Fibroblast of lung (primary cell): ENCODE measurements at regions not wholly inside any gene's neighbourhood (a gene's known extent, or its start where the extent isn't known, plus 50 kb on each side); places are given as distances from the start of the nearest gene placed in this dataset.

Experiments
- DNase-seq, 2 donors: peaks; one replicate each; pipeline versions ENCODE4 v3.0.0 to v3.0.0-alpha.2; 2010; ENCODE audit warnings: low read depth in 2 of 2
- H2AFZ ChIP-seq: 2 replicates; pipeline ENCODE4 v1.5.1; 2012; ENCODE audit warnings: low read length, control low read depth, inconsistent platforms
- H3K27ac ChIP-seq: 2 replicates; pipeline ENCODE4 v1.5.1; 2011; ENCODE audit warnings: low read length, control low read depth; ENCODE audit not compliant: insufficient read depth
- H3K27me3 ChIP-seq: 2 replicates; pipeline ENCODE4 v1.5.1; 2011; ENCODE audit warnings: mild to moderate bottlenecking, low read length; ENCODE audit not compliant: control insufficient read depth, insufficient read depth
- H3K36me3 ChIP-seq: 2 replicates; pipeline ENCODE4 v1.5.1; 2011; ENCODE audit warnings: low read length; ENCODE audit not compliant: control insufficient read depth, insufficient read depth
- H3K4me1 ChIP-seq: 2 replicates; pipeline ENCODE4 v1.5.1; 2011; ENCODE audit warnings: low read length; ENCODE audit not compliant: control insufficient read depth, insufficient read depth; ENCODE audit errors: extremely low read depth
- H3K4me2 ChIP-seq: 2 replicates; pipeline ENCODE4 v1.5.1; 2011; ENCODE audit warnings: low read length, control low read depth; ENCODE audit not compliant: insufficient read depth; ENCODE audit errors: extremely low read depth
- H3K4me3 ChIP-seq, 4 experiments: fragments of 200-600 bp in 1 of 4; sonication (generic) in 1 of 4; replicated peaks in 1 of 4; 2 replicates each; pipeline ENCODE4 v1.5.1; 2011 to 2016; ENCODE audit warnings: low read length in 4 of 4, low read depth in 3 of 4, mild to moderate bottlenecking in 3 of 4, control low read depth in 2 of 4, inconsistent platforms in 1 of 4, mixed read lengths in 1 of 4; ENCODE audit not compliant: insufficient read depth in 1 of 4; ENCODE audit errors: control extremely low read depth in 1 of 4
- H3K79me2 ChIP-seq: 2 replicates; pipeline ENCODE4 v1.5.1; 2012; ENCODE audit warnings: mild to moderate bottlenecking, low read length, inconsistent platforms; ENCODE audit not compliant: control insufficient read depth, insufficient read depth
- H3K9ac ChIP-seq: 2 replicates; pipeline ENCODE4 v1.5.1; 2011; ENCODE audit warnings: mild to moderate bottlenecking, low read length, control low read depth; ENCODE audit not compliant: insufficient read depth
- H3K9me3 ChIP-seq: 2 replicates; pipeline ENCODE4 v1.5.1; 2012; ENCODE audit warnings: low read depth, low read length; ENCODE audit not compliant: control insufficient read depth, insufficient read depth
- H4K20me1 ChIP-seq: 2 replicates; pipeline ENCODE4 v1.5.1; 2011; ENCODE audit warnings: low read length; ENCODE audit not compliant: control insufficient read depth, insufficient read depth; ENCODE audit errors: extremely low read depth
- CTCF ChIP-seq, 2 donors: IDR thresholded peaks in 1 of 2; conservative IDR thresholded peaks in 1 of 2; 1 replicate in 1 of 2; 2 replicates in 1 of 2; pipeline ENCODE4 v1.5.1; 2011 to 2012; ENCODE audit warnings: low read length in 2 of 2, control low read depth in 1 of 2, inconsistent platforms in 1 of 2, low read depth in 1 of 2, mild to moderate bottlenecking in 1 of 2
- EZH2 ChIP-seq: IDR thresholded peaks from 2 replicates; pipeline ENCODE4 v1.5.1; 2012; ENCODE audit warnings: low read length, control low read depth, mild to moderate bottlenecking; ENCODE audit errors: missing control alignments

GRCh38 chr15:53437985-53438841, 321.2 kb downstream of the WDR72 start:
- Histone ChIP-seq H4K20me1 (no peaks in the 10 kb centered on the region), H3K9ac (no peak overlapping the region), H3K79me2 (no peaks in the 10 kb centered on the region), H3K4me2 (no peak overlapping the region), H3K4me3 (no peak overlapping the region), H3K27ac (no peak overlapping the region), H3K9me3 (no peaks in the 10 kb centered on the region), H3K36me3 (no peaks in the 10 kb centered on the region), H2AFZ (no peak overlapping the region), H3K4me1 (no peaks in the 10 kb centered on the region), H3K27me3 (no peaks in the 10 kb centered on the region)
- no peak for DNase-seq
- TF ChIP-seq EZH2: no peak
- no peak for TF ChIP-seq CTCF (conservative IDR thresholded peaks at IDR 0.05 in 1 of 2, IDR thresholded peaks at IDR 0.05 in 1 of 2; ENCODE audit: low read depth in 1 of 2, low read length in 2 of 2)

- Histone ChIP-seq H3K27ac (no peak overlapping the region), H4K20me1 (no peaks in the 10 kb centered on the region), H3K27me3 (no peaks in the 10 kb centered on the region), H3K79me2 (no peaks in the 10 kb centered on the region), H3K4me3 (no peak overlapping the region), H3K9ac (no peak overlapping the region), H3K4me2 (no peak overlapping the region), H2AFZ (no peak overlapping the region), H3K36me3 (no peaks in the 10 kb centered on the region), H3K9me3 (no peaks in the 10 kb centered on the region), H3K4me1 (no peaks in the 10 kb centered on the region)
- TF ChIP-seq EZH2 (no peak), CTCF (conservative IDR thresholded peaks at IDR 0.05 in 1 of 2, IDR thresholded peaks at IDR 0.05 in 1 of 2; ENCODE audit: low read depth in 1 of 2, low read length in 2 of 2) (no peak)
- no peak for DNase-seq
These were observed 322.1 kb downstream of the WDR72 start for GRCh38 chr15:53437366-53437765.

GRCh38 chr15:53434174-53434678, 325.2 kb downstream of the WDR72 start:
- Histone ChIP-seq H3K9me3 (no peaks in the 10 kb centered on the region), H3K4me2 (no peak overlapping the region), H3K79me2 (no peaks in the 10 kb centered on the region), H3K9ac (no peak overlapping the region), H3K36me3 (no peaks in the 10 kb centered on the region), H3K4me3 (no peak overlapping the region), H3K27ac (no peak overlapping the region), H3K4me1 (no peaks in the 10 kb centered on the region), H2AFZ (no peak overlapping the region), H4K20me1 (no peaks in the 10 kb centered on the region), H3K27me3 (no peaks in the 10 kb centered on the region)
- DNase-seq: no peak
- TF ChIP-seq EZH2: no peak
- no peak for TF ChIP-seq CTCF (conservative IDR thresholded peaks at IDR 0.05 in 1 of 2, IDR thresholded peaks at IDR 0.05 in 1 of 2; ENCODE audit: low read depth in 1 of 2, low read length in 2 of 2)
